Neural cell (in vitro differentiated cells): ENCODE measurements at regions not wholly inside any gene's neighbourhood (a gene's known extent, or its start where the extent isn't known, plus 50 kb on each side); places are given as distances from the start of the nearest gene placed in this dataset.

Source experiments
- CTCF ChIP-seq: fragments of 450-650 bp; IDR thresholded peaks from 2 replicates; pipeline ENCODE4 v1.5.1; 2014; ENCODE audit warnings: antibody characterized with exemption, mild to moderate bottlenecking, moderate library complexity; ENCODE audit not compliant: poor library complexity, severe bottlenecking
- EZH2 ChIP-seq: fragments of 200-600, 300-800 bp; shearing (Covaris generic), sonication (generic); IDR thresholded peaks from 2 replicates; pipeline ENCODE4 v1.6.1; 2014; ENCODE audit warnings: antibody characterized with exemption, low read length, borderline replicate concordance, mild to moderate bottlenecking; ENCODE audit not compliant: insufficient read depth, poor library complexity, severe bottlenecking
- MXI1 ChIP-seq: fragments of 450-650 bp; conservative IDR thresholded peaks from 2 replicates; pipeline ENCODE4 v1.6.1; 2014; ENCODE audit warnings: antibody characterized with exemption, mild to moderate bottlenecking; ENCODE audit not compliant: poor library complexity, severe bottlenecking
- POLR2AphosphoS5 ChIP-seq: IDR thresholded peaks from 2 replicates; pipeline ENCODE4 v1.6.1; 2012
- RAD21 ChIP-seq: fragments of 450-650 bp; conservative IDR thresholded peaks from 2 replicates; pipeline ENCODE4 v1.6.1; 2014; ENCODE audit warnings: antibody characterized with exemption, mild to moderate bottlenecking, moderate library complexity
- REST ChIP-seq: IDR thresholded peaks from 2 replicates; pipeline ENCODE4 v1.6.1; 2012; ENCODE audit warnings: borderline replicate concordance

GRCh38 chr6:134634966-134635365 lies 314.9 kb downstream of the ALDH8A1 start:
- TF ChIP-seq EZH2 (no peak), CTCF (no peak), REST (no peak), POLR2AphosphoS5 (no peak), MXI1 (no peak), RAD21 (no peak)
